NCI-H2081 treated with DMSO at 0.1 percent for 48 hours (cell line): ENCODE measurements at regions not wholly inside any gene's neighbourhood (a gene's known extent, or its start where the extent isn't known, plus 50 kb on each side); places are given as distances from the start of the nearest gene placed in this dataset.

Experiments
- DNase-seq: peaks from one replicate; lab custom pipeline; 2025; lab: John Stamatoyannopoulos, UW

GRCh38 chrX:94041881-94042280 lies 367.9 kb downstream of the FAM133A start:
- DNase-seq, result no peak

GRCh38 chrX:94045724-94046123 lies 371.7 kb downstream of the FAM133A start:
- no peak for DNase-seq

- DNase-seq, result no peak
These were observed 377.9 kb downstream of the FAM133A start for GRCh38 chrX:94051926-94052325.

- DNase-seq, result no peak
These were observed 379.6 kb downstream of the FAM133A start for GRCh38 chrX:94053575-94053974.

- DNase-seq, result no peak
These were observed 383.4 kb downstream of the FAM133A start for GRCh38 chrX:94057385-94057784.

GRCh38 chrX:94058728-94059382 lies 384.8 kb downstream of the FAM133A start:
- no peak for DNase-seq

GRCh38 chrX:94065091-94065490 lies 391.1 kb downstream of the FAM133A start:
- no peak for DNase-seq

- DNase-seq, result no peak
These were observed 415.1 kb downstream of the FAM133A start for GRCh38 chrX:94089149-94089548.

- DNase-seq, result no peak
These were observed 423.9 kb downstream of the FAM133A start for GRCh38 chrX:94097868-94098267.

GRCh38 chrX:94107981-94108380 lies 434.0 kb downstream of the FAM133A start:
- DNase-seq, result no peak

GRCh38 chrX:94114362-94114761 lies 440.4 kb downstream of the FAM133A start:
- no peak for DNase-seq

- no peak for DNase-seq
These were observed 447.8 kb downstream of the FAM133A start for GRCh38 chrX:94121799-94122198.

GRCh38 chrX:94123062-94123461 lies 449.1 kb downstream of the FAM133A start:
- no peak for DNase-seq

- DNase-seq, result no peak
These were observed 489.0 kb downstream of the FAM133A start for GRCh38 chrX:94162971-94163370.

GRCh38 chrX:94178145-94178788 lies 504.3 kb downstream of the FAM133A start:
- DNase-seq, result no peak

GRCh38 chrX:94204524-94204923 lies 530.5 kb downstream of the FAM133A start:
- DNase-seq, result no peak

GRCh38 chrX:94216738-94217137 lies 542.7 kb downstream of the FAM133A start:
- no peak for DNase-seq

GRCh38 chrX:94252211-94252610 lies 578.2 kb downstream of the FAM133A start:
- no peak for DNase-seq

- DNase-seq, result no peak
These were observed 582.4 kb downstream of the FAM133A start for GRCh38 chrX:94256396-94256795.

GRCh38 chrX:94265323-94265722 lies 591.3 kb downstream of the FAM133A start:
- DNase-seq, result no peak

GRCh38 chrX:94288325-94288724 lies 614.3 kb downstream of the FAM133A start:
- DNase-seq, result no peak

GRCh38 chrX:94288972-94289371 lies 615.0 kb downstream of the FAM133A start:
- no peak for DNase-seq

GRCh38 chrX:94302446-94302845 lies 628.4 kb downstream of the FAM133A start:
- DNase-seq, result no peak

GRCh38 chrX:94329182-94329581 lies 655.2 kb downstream of the FAM133A start:
- DNase-seq, result no peak
